ENCODE measurements at regions not wholly inside any gene's neighbourhood (a gene's known extent, or its start where the extent isn't known, plus 50 kb on each side); places are given as distances from the start of the nearest gene placed in this dataset.

DNA sequence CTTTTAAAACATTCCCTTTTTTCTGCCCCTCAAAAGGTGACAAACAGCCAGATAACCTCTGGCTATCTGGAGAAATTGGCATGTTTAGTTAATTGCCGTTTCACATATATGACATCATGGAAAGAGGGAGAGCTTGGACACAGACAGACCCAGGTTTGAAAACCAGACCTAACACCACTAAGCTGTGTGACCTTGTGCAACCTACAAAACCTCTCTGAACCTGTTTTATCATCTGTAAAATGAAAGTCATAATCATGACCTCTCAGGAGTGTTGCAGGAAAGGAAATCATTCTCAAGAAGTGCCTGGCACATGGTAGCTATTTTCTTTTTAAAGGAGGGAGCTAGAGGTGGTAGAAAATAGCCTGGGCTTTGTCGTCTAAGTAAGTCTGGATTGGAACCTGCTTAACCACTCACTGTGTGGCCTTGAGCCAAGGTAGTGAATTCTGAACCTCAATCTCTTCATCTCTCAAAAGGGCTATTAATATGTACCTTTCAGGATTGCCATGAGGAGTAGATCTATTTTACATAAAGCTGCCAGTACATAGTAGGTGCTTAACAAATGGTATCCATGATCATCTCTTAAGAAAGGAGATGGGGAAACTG is 363.5 kb downstream of the BCOR start:
- no peak for FAIRE-seq

DNA sequence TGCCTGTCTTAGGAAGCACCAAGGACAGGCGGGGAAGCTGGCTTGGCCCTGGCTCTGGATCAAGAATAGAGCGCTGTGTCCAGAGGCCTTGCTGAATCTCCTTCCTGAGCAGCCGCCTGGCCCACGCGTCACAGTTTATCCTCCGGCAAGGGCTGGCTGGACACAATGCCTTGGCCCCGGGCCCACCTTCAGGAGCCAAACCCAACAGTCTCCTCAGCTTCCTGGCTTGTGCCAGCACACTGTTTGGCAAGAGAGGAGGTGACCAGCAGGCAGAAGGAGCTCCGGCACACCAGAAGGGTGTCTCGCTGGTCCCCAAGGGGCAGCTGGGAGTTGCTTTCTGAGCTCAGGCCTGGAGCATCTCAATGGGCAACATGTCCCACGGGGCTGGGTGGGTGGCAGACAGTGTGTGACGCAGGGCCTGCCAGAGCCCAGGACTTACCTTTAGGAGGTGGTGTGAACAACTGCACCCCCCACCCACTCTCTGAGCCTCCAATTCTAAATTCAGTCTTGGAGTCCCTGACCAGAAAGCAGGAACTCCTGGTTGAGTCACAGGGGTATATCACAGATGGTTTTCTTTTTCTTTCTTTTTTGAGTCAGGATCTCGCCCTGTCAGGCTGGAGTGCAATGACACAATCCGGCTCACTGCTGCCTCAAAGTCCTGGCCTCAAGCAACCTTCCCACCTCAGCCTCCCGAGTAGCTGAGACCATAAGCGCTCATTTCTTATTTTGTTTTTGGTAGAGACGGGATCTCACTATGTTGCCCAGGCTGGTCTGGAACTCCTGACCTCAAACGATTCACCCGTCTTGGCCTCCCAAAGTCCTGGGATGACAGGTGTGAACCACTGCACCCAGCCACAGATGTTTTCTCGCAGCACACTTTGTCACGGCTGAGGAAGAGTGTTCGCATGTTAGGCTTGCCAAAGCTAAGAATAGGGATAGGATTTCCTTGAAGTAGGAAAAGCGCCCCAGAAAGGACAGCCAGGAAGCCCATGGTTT is 361.2 kb downstream of the BCOR start:
- DNase-seq (ENCODE audit: insufficient read length, low spot score) (no peak), FAIRE-seq (no peak)

More for the DNA sequence above, 363.5 kb downstream of the BCOR start:
- no peak for DNase-seq (ENCODE audit: insufficient read length, low spot score)

DNA sequence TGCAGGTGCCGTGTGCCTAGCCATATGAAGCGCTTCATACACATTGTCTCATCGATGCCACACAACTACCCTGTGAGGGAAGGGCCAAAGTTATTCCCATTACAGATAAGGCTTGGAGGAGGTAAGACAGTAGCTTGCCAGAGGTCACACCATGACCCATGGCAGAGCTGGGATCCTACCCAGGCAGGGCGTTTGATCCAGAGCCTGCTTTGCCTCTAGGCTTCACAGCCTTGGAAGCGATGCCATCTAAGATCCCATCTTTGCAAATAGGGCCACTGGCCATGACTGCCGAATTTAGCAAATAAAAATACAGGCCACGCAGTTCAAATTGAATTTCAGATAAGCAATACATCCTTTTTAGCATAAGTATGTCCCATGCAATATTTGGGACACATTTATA is 358.2 kb downstream of the BCOR start:
- no peak for DNase-seq (ENCODE audit: insufficient read length, low spot score)
- FAIRE-seq = no peak

GRCh38 chrX:39740078-39740477 is 357.7 kb downstream of the BCOR start:
- no peak for FAIRE-seq

GRCh38 chrX:39741904-39742303 is 355.9 kb downstream of the BCOR start:
- DNase-seq (ENCODE audit: insufficient read length, low spot score) (no peak), FAIRE-seq (no peak)

More at GRCh38 chrX:39740078-39740477, 357.7 kb downstream of the BCOR start:
- no peak for DNase-seq (ENCODE audit: insufficient read length, low spot score)

GRCh38 chrX:39745818-39746217 is 351.9 kb downstream of the BCOR start:
- no peak for DNase-seq (ENCODE audit: insufficient read length, low spot score)
- FAIRE-seq = no peak

DNA sequence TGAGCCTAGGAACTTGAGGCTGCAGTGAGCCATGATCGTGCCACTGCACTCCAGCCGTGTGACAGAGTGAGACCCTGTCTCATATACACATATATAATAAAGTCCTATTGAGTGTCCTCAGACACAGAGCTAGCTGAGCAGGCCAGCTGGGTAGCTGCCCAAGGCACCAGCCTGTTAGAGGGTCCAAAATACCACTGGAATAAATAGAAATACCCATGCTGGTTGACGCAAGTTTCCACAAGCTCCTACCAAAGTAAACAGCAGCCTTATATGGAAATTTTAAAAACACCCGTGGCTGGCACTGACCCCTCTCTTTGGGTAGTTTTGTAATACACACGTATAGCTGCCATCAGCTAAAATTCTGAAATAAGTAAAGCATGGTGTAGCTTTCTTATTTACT is 348.6 kb downstream of the BCOR start:
- FAIRE-seq (no peak), DNase-seq (ENCODE audit: insufficient read length, low spot score) (no peak)

GRCh38 chrX:39749728-39750127 is 348.0 kb downstream of the BCOR start:
- no peak for FAIRE-seq
- no peak for DNase-seq (ENCODE audit: insufficient read length, low spot score)

DNA sequence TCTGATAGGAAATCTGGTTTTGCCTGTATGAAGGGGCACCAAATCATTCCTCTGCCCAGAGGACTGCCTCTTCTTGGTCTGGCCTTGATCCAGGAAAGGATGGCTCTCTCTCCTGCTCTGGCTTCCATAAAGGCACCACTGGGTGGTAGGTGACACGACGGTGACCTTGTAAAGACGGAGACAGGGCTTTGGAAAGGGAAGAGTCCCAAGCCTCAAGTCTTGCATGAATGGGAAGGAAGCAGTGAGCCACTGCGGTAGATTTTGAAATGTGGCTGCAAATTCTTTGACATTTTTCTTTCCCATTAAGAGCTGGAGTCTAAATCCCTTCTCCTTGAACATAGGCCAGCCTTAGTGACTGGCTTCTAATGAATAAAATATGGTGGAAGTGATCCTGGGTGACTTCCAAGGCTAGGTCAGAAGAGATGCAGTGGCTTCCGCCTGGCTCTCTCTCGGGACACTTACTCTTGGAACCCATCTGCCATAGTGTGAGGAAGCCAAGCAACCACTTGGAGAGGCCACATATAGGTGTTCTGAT is 347.4 kb downstream of the BCOR start:
- no peak for DNase-seq (ENCODE audit: insufficient read length, low spot score)
- FAIRE-seq = no peak

DNA sequence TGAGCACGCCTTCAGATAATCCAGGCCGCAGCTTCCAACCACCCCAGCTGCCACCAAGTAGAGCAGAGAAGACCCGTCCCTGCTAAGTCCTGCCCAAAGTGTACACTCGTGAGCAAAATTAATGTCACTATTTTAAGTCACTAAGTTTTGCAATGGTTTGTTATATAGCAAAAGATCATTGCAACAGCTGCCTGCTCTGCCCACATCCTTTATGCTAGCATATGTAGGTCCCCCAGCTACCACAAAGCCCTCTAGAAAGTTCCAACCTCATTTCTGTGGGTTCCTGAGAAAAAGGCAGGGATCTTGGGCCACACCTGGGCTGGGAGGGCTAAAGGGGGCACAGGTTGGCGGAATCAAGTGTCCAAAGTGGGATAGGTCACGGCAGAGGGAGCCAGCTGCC is 346.9 kb downstream of the BCOR start:
- DNase-seq (ENCODE audit: insufficient read length, low spot score) (no peak), FAIRE-seq (peak; percentile 21)

DNA sequence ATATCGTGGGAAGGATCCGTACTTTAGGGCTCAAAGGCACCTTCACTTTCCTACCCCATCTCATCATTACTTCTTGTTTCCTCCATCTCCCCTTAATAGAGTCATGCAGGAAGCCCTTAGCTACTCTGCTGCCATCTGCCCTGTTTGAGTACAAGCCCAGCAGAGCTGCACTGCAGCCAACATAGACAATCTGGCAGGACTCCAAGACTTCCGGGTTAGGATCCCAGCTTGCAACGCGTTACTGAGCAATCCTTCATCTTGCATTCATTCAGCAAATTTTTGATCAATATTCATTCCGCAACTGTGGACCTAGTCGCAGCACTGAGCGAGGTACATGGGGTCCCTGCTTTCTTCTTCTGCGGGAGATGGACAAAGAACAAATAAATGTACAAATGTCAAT is 344.9 kb downstream of the BCOR start:
- DNase-seq (ENCODE audit: insufficient read length, low spot score) (no peak), FAIRE-seq (no peak)

DNA sequence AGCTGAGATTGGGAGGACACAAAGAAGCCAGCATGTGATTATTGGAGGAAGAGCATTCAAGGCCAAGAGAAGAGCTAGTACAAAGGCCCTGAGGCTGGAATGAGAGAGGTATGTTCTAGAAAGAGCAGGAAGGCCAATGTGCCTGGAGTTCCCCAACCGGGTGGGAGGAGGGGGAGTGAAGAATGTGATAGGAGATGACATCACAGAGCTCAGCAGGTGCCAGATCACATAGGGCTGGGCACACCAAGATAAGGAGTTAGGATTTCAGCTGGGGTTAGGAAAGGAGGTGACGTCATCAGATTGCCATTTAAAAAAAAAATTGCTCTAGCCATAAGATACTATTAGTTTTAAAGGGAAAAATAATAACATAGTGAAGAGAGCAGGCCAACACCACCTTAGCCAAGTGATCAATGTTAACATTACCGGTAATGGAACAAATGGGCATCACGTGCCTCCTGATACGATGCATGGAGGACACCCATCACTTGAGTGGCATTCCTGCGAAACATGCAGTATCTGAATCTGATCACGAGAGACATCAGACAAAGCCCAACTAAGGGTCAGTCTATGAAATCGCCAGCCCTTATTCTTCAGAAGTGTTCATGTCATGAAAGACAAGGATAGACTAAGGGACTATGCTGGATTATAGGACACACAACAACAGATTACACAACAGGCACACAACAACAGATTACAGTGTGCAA is 344.3 kb downstream of the BCOR start:
- DNase-seq (ENCODE audit: insufficient read length, low spot score) (no peak), FAIRE-seq (no peak)

GRCh38 chrX:39755143-39756032 is 342.4 kb downstream of the BCOR start:
- no peak for FAIRE-seq
- DNase-seq (ENCODE audit: insufficient read length, low spot score) = no peak

DNA sequence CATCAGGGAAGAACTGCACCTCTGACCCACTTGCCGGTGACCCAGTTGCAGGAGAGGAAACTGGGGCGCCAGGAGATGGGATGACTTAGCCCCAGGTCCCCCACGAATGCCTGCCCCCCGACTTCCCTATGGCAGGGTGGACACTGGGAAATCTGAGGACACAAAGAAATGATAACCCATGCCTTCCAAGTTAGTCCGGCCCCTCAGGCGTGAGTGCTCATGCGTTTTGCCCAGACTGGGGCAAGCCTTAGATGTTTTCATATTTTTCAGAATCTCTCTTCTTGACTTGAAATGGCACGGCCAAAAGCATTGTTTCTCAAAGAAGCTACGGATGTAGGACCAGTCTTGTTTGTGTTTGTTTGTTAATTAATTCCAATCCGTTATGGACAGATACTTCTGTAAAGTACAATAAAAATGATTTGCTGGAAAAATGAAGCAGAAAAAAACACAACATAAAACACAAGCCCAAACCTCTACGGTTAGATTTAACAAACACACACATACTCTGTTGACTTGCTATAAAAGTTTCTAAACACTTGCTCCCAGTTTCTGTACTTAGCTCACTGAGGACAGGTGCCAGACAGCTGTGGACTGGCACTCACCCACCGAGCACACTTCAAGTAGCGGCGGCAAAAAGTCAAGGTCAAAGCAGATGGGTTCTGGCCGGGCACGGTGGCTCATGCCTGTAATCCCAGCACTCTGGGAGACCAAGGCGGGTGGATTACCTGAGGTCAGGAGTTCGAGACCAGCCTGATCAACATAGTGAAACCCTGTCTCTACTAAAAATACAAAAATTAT is 341.5 kb downstream of the BCOR start:
- no peak for DNase-seq (ENCODE audit: insufficient read length, low spot score)
- FAIRE-seq = no peak

DNA sequence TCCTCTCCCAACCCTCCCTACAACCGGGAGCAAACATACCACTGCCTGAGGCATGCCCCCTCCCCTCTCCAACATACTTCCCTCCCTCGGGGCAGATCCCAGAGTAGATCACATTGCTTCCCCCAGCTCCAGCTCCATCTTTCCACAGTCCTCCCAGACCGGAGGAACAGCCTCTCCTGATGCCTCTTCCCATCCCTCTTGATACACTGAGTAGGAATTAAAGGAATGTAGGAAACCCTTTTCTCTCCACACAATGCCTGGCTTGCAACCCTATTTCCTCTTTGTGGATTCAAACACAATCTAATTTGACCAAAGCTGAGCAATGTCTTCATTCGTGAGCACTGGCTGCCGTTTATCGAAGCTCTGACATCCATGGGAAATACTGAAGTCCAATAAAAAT is 339.8 kb downstream of the BCOR start:
- no peak for FAIRE-seq
- DNase-seq (ENCODE audit: insufficient read length, low spot score) = no peak

GRCh38 chrX:39758791-39759525 is 338.8 kb downstream of the BCOR start:
- FAIRE-seq = no peak
- DNase-seq (ENCODE audit: insufficient read length, low spot score) = no peak

DNA sequence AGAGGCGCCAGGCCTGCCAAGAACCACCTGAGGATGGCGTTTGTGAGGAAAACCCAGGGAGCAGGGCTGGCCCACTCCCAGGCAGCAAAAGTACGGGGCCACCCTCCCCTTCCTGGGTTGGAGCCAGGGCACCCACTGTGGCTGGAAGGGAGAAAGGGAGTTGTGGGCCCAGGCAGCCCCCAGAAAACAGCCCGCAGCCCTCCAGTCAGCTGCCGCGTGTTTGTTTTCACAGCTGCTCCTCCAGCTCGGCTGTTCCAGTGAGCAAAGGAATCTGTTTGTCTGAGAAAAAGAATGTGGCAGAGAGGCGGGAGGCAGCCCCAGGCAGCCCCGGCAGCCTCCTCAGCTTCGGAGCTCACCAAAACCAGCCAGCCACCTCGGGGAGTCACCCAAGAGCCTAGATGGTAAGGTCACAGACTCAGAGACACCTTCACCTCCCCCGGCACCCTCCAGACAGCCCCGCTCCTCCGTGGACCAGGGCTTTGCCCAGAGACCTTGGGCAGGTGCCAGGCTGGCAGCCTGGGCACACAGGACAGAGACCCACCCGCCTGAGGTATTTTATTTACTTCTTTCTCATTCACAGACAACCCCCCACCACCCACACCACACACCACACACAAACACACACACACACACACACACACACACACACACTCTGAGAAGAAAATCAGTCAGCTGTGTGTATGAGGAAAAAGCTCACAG is 338.1 kb downstream of the BCOR start:
- DNase-seq (ENCODE audit: insufficient read length, low spot score) (no peak), FAIRE-seq (no peak)

GRCh38 chrX:39760930-39761329 is 336.8 kb downstream of the BCOR start:
- no peak for FAIRE-seq
- DNase-seq (ENCODE audit: insufficient read length, low spot score) = no peak

All from GM19239 (cell line).